NCI-H187 (cell line): ENCODE measurements at regions not wholly inside any gene's neighbourhood (a gene's known extent, or its start where the extent isn't known, plus 50 kb on each side); places are given as distances from the start of the nearest gene placed in this dataset.
"Not testable (repeated sequence)": the region's sequence is repeated elsewhere in the genome, so short reads cannot be mapped to it uniquely, and the experiment has no call there.

ENCODE experiments used
- DNase-seq, 2 experiments: peaks; one replicate each; lab custom pipeline; 2025; lab: John Stamatoyannopoulos, UW

DNA sequence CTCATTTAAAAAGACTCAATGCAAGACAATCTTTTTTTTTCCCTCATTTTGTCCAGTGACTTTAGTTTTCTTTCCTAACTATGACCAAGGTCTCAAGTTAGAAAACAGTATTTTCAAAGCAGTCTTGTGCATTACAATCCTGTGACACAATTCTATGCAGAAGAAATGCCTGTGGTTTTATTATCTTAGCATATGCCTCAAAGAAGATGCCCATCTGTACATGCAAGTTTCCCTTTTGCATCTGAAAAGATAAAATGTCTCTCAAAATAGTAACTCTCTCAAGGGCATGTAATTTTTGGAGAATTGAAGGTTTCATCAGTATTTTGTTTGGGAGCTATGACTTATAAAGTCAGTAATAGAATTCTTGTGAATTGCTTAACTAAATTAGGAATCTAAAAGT is 292.0 kb upstream of the SUCLG2 start:
- no peak for DNase-seq

DNA sequence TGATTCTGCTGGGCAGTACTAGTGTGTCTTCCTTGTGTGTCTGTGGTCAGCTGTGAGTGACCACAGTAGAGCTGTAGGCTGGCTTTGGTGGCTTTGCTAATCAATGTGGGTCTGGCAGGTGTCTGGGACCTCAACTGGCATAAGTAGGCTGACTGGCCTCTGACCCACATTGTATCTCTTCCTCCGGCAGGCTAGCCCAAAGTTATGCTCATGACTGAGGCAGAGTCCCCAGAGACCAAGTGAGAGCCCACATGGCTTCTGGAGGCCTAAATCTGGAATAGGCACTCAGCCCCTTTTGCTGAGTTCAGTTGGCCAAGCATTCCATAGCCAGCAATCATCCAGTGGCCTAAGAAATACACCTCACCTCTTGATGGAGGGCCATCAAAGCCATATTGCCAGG is 289.1 kb upstream of the SUCLG2 start:
- DNase-seq = no peak

DNA sequence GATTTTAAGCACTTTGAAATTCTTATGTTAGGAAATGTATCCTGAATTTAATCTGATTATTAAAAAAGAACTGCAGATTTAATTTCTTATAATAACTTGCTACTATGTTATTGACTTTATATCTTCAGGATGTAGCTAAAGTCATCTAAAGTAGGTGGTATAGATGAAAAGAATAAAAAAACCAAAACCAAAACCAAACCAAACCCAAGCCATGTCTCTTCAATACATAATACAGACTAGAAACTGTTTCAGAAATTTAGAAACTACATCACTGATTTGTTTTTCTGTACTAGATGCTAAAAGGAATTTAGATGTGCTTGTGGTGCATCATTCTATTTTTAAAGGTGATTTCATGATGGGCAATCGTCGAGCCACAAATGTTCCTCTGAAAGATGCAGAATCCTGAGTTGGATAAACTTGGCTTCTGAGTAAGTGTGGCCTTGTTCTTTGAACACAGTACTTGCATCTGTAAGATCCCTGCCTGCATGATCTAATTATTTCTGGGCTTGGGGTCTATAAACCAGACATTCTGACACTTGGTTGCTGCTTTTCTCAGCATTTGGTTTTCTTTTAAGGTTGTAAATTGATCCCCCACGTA is 287.1 kb upstream of the SUCLG2 start:
- no peak for DNase-seq

DNA sequence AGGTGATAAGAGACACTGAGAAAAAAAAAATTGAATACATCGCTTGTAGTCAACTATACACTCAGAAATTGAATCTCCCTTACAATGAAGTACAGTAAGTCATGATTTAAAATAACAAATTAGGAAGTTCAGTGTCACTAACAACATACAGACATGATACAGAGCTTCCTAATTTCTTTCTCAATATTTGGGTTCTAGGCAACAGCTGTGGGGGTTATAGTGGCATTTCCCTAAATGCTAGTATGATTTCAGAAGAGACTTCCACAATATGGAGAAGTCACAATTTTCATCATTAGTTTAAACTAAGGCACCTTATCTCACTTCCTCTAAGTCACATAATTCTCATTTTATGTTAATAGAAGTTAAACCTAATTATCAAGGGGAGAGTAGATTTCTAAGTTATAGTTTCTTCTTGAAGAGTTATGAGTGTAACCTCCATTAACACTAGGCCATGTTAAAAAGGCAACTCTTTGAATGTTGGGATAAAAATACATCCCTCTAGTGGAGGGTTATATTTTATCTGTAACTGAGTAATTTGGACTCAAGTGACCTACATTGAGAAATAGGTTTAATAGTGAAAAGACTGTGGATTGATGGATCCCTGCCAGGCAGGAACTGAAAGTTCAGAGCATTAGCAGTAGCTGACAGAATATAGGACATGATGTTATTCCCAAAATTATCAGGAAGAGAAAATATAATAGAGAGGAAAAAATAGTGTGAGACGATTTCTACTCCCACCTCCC is 286.0 kb upstream of the SUCLG2 start:
- DNase-seq = no peak

DNA sequence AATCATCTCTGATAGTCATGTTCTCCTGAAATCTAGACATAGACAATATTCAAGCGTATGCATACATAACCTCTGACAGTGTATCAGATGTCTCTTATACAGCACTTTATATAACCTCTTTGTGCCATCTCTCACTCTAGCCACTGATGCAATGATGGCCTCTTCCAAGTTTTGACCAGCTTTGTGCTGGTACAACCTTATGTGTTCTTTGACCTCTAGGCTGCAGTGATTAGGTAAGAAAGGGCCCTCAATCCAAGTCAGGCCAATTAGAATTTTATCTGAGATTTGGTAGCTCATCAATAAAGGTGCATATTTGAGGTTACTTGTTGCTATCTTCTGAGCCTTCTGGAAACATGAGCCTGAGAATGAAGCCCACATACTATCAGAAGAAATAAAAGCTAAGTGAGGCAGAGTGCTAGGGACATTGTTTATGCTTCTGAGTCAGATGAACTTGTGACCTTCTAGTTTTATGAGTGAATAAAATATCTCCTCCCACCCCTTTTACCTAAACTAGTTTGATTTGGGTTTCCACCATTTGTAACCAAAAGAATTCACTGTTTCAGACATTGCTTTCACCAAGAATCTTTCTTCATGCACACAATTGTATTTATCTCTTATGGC is 283.2 kb upstream of the SUCLG2 start:
- DNase-seq = no peak

DNA sequence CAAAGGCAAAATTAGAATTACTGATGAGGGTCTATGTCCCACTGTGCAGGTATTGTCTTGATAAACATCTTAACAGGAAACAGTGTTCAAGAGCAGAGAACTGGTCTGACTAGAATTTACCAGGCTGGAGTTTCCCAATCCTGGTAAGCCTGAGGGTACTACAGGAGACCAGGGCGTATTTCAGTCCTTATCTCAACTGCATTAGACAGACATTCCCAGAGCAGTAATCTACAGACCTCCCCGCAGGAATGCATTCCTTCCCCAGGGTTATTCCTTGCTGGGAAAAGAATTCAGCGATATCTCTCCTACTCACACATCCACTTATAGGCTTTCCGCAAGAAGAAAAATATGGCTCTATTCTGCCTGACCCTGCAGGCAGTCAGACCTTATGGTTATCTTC is 276.0 kb upstream of the SUCLG2 start:
- DNase-seq = not testable (repeated sequence)

DNA sequence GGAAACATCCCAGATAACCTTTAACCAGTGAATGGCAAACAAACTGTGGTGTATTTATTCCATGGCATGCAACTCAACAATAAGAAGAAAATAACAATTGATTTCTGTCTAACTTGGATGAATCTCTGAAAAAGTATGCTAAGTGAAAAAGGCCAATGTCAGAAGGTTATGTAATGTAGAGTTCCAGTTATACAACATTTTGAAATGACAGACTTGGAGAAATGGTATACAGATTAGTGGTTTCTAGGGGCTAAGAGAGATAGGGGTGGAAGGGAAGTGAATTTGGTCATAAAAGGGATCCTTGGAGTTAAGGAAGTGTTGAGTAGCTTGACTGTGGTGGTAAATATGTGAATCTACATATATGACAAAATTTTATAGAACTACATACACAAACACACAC is 269.4 kb upstream of the SUCLG2 start:
- no peak for DNase-seq

DNA sequence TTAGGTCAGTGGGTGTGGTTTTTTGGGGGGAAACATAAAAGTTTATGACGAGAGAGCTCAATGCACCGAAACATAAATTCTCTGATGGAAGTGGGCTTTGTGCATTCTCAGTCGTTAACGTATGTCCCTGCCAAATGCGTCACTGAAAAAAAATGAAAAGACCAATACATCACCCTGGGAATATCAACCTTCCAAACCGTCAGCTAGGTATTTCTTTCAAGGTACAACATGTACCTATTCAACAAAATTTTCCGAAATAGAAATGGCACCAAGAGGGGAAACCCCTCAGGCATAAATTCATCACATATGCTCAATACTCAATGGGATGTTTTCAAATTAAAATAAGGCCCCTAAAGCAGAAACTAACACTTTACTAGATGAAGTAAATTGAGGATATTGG is 266.6 kb upstream of the SUCLG2 start:
- DNase-seq = no peak

DNA sequence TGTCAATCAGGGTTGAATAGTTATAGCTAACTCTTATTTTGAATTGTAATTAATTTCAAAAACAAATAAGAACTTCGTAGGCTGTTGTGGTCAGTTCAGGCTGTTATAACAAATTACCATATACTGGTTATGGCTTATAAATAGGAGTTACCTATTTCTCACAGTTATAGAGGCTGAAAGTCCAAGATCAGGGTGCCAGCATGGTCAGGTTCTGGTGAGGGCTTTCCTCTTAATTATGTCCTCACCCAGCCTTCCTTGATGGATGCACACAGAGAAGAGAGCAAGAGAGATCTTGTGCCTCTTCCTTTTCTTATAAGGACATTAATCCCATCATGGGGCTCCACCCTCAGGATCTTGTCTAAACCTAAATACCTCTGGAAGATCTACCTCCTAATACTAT is 265.9 kb upstream of the SUCLG2 start:
- DNase-seq = no peak

DNA sequence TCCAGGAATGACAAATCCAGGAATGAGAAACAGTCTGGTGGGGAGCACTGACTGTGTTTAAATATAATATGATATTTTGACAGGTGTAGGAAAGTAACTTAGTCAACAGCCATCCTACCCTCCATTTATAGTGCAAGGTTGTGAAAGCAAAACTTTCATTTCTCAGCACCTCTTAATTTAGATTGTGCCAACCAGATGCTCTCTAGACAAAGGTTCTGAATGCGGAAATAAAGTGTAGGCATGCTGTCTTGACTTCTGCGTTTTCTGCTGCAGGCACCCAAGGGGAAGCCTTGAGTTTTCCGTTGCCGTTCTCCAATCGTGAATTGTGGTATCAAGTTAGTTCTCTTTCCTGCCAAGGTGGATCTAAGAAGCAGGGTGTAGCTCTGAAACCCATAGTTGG is 261.9 kb upstream of the SUCLG2 start:
- no peak for DNase-seq

DNA sequence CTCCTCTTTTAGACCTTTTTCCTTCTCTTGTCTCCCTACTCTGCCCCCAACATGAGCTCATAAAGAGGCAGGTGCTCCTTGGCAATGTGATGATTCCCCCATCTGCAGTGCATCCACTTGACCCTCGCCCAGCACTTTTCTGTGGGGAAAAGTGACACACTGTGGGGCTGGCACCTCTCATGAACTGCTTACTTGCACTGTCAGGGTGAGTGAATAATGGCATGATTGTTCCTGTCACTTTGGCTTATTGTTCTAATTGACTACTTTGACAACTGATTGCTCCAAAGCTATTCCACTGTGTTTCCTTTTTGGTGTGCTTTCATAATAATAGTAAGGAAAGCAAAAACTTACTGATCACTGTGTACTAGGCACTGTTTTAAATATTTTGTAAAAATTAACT is 253.3 kb upstream of the SUCLG2 start:
- no peak for DNase-seq

DNA sequence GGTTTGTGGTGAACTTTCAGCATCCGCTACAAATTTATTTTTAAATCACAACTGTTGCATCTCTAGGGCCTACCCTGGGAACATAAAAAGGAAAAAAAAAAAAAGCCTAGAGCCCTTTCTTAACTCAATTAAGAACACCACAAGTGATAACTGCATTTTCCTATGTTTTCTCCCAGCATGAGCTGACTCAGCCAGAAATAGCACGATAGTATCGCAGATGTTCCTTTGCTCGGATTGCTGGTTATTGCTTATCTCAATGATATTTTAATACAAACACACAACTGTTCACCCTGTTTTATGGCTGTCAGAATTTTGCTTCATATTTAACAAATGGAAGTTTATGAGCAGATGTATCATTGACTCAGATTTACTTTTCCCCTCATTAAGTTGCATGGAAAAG is 251.8 kb upstream of the SUCLG2 start:
- no peak for DNase-seq

DNA sequence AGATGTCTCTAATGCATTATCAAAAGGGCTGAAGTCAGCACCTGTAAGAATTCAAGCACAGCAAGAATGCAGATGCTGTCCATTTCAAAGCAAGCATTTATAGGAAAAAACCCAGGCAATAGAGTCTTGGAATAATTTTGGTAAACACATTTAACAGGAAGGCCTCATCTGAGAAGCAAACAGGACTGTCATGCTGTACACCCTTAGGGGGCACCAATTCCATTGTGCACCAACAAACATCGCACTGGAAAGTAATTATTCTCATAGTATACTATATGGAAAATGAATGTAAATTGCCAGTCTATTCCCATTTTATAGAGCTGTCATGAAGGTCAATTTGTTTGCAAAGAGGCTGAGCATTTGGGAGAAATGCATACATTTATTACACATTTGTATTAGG is 247.3 kb upstream of the SUCLG2 start:
- no peak for DNase-seq

DNA sequence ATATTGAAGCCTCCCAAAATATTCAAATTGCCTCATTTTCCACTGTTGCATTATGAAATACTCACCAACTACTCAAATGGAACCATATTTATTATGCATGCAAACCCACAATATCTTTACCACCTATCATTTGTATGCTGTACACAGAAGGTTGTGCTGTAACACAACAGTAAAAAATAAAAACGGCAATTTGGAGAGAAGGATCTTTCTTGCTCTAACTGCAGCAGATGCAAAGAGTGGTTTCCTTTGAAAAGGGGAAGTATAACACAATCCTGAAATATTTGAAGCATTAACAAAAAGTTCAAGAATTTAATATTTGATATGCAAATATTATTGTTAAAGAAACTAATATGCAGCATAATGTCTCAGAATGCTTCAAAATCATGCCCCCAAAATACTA is 244.5 kb upstream of the SUCLG2 start:
- DNase-seq = no peak

DNA sequence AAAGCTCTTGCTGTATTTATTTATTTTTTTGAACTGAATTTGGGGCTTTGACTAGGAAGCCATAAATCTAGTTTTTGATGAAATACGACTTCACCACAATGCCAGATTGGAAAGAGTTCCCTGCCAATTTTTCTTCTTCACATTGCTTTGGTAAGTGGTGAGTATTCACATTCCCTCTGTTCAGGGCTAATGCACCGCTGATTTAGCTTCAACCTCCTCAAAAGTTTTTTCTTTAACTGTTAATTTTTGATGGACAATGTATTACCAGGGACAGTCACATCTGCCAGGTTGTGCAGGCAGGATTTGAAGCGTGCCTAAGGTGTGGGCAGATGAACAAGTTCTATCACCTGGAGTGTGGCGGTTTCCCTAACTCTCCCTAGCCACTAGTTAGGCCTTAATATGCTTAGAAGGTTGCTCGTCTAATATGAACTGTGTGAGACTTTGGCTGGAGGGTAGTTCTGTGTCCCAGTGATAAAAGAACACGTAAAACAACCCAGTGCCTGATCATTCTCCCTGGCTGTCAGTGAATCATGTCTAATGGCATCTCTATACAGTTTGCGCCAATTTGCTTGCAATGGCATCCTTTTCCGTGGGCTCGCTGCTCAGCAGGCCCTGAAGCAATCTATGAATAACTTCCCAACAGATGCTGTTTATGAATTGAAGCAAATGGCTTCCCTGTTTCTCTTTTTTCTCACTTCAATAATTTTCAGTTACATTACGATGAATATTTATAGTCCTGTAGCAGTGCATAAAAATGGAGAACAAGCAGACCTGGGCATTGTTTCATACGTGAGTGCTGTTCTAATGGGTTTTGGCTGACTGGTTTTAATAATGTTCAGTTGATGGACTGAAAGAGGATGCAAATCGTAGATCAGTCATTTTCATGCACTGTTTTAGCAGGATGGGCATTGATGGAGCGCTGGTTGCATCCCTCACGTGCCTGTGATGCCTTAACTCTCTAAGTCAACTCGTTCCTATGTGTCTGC is 243.2 kb upstream of the SUCLG2 start:
- no peak for DNase-seq

DNA sequence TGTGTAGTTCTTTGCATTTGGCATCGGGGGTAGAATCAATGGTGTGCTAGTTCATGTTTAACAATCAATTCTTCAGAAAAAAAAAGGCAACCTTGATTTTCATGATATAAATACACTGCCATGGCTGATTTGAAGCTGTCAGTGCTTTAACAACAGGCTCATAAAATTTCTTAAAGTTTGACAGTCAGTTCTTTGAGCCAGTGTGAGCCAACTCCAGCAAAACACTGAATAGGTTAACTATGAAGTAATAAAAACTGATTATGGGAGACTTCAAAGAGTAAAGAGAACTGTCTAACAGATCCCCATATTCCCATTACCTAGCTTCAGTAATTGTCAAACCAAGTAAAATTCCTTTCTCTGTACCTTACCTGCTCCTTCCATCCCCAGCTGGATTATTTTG is 241.7 kb upstream of the SUCLG2 start:
- no peak for DNase-seq

DNA sequence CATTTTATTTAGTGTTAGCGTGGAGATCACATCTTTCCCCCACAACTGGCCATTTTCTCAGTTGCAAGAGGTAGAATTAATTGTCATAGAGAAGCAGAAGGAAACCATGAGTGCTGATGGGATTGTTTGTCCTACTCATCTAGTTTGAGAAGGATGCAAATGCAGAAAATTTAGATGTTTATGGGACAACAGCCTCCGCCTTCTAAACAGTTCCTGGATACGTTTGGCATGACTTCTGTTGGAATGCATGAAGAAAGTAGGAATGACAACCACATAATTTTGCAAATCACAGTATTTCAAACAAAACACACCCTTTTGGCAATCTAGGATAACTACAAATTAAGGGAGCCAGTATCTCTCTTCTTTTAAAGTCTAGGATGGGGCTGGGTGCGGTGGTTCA is 240.1 kb upstream of the SUCLG2 start:
- no peak for DNase-seq

DNA sequence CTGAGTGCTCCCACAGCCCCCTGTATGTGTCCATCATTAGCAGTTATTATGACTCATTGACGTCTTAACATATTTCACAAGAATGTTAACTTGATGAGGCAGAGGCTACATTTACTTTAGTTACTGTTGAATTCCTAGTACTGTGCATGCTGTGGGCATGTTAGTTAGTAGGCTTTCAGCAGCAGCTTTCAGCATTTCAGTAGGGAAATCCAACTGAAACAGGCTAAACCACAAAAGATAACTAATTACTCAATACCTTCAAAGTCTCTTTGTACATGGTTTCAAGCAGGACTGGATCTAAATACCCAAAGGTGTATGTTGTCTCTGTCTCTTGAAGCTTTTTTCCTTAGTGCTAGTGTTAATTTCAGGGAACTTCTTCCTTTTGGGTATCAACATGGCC is 229.9 kb upstream of the SUCLG2 start:
- no peak for DNase-seq

DNA sequence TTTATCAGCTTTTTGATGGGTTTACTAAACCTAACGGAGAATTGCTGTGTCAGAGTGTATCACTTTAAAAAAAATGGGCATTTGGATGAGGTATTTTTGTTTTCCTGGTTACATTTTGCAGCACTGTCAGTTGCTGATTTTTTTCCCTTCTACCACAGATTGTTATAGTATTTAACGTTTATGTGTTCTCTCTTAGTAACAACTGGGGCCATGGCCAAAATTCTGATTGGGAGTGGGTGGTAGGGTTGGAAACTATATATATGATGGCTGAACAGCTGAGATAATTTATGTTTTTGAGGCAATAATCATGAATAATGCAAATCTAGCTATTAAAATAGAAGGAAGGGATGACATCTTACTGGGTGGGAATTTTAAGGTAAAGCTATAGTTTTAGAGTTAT is 229.4 kb upstream of the SUCLG2 start:
- no peak for DNase-seq

DNA sequence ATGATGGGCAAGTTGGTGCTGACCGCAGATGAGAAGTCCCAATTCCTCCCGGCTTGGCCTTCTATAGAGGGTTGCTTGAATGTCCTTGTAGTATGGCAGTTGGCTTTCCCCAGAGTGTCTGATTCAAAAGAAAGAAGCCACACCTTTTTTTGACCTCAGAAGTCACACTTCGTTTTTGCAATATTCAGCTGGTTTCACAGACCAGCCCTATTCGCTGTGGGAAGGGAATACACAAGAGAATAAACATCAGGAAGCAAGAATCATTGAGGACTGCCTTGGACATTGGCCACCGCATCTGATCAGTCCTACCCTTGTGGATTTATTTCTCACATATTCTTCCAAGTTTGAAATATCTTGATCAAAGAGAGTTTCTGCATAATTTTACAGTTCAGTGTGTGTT is 228.6 kb upstream of the SUCLG2 start:
- no peak for DNase-seq

DNA sequence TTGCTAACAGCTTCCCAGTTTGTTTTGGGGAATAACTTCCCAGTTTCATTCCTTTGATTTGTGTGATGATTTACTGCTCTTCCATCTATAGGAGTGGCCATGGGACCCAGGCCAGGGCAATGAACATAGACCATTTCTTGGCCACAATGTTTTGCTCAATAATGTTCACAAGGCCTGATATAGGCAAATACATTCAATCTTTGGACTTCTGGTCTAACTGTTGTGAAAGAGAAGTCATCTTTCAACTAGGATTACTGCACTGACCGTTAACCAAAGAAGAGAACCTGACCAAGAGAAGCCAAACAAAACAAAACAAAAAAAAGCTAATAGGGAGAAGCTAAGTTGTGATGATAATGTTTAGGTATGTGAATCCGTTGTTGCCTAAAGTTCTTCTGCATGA is 221.8 kb upstream of the SUCLG2 start:
- no peak for DNase-seq

DNA sequence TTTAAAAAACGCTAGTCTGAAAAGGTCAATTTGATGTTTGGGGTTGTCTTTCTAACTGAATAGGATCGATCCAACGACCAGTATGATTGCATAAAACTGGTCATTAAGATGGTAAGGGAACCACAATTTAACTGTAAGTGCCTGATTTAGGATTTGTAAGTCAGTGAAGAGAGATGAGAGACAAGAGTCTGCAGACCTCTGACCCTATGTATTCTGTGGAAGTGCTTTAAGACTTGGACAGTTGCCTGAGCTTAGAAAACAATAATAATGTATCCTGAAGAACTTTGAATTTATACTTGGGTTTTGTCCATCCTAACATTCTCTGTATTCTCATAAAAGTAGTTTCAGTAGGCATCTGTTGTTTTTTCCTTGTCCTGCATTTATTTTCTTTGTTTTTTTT is 221.4 kb upstream of the SUCLG2 start:
- no peak for DNase-seq

DNA sequence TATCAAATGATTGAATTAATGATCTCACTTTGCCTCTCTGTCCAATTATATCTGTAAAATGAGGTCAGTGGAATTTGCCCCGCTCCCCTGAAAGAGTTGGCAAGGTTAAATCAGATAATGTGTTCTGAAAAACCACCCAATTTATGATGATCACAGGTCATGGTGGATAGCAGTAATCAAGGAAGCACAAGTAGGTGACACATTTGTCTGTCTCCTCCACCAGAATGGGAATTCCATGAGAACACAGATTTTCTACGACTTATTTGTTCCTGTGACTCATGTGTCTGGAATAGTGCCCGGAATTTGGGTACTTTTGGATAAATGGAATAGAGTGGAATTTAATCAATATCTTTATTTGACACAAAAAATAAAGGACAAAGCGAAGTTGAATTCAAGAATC is 220.9 kb upstream of the SUCLG2 start:
- DNase-seq = no peak
